ENCODE measurements at regions not wholly inside any gene's neighbourhood (a gene's known extent, or its start where the extent isn't known, plus 50 kb on each side); places are given as distances from the start of the nearest gene placed in this dataset.

DNA sequence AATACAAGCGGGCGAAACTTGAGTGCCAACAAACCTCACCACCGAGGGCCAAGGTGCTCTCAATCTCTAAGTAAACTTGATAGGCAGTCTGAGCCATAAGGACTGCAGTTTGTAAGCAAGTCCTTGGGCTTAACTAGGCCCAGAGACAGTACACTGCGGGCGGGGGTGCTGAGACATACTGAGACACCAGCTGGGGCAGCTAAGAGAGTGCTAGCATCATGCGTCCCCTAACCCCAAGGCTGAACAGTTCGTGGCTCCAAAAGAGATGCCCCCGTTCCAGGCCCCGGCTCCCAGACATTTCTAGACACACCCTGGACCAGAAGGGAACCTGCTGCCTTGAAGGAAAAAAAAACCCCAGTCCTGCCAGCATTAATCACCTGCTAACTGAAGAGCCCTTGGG, 126.8 kb upstream of the PRDX4 start:
- no peak for DNase-seq

GRCh38 chrX:23548164-23548563, 119.1 kb upstream of the PRDX4 start:
- no peak for DNase-seq

GRCh38 chrX:23552303-23552702, 115.0 kb upstream of the PRDX4 start:
- DNase-seq: no peak

DNA sequence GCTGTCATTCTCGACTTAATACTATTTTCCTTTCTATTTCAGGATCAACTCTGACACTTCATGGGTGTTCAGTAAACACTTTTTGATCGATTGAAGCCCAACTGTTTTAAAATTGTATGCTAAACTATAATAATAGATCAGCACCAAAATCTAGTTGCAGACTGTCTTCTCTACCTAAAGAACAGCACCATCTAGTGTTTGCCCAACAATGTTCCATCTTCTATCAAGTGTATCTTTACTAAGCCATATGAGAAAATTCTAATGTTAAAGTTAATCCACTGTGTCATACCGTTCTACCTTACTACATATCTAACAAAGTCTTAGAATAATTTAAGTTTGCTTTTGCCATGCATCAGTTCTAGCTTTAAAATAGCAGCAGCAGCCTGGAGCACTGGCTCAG, 113.0 kb upstream of the PRDX4 start:
- peak; percentile 27 for DNase-seq

DNA sequence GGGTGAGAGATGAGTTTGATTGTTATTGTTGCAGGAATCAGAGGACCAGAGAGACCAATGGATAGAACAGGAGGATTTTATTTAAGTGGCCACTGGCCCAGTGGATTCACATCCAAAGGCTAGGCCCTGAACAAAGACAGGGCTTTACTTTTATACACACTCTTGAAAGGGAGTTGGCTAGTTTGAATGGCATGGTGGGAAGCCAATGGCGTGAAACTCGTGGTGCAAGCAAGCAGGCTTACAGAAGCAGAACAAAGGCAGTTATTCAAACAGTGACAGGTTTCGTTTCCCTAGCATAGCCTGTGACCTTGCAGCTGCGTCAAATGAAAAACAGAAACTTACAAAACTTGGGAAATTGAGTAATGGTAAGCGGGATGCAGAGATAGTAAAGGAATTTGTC, 110.2 kb upstream of the PRDX4 start:
- DNase-seq: no peak

GRCh38 chrX:23559975-23560374, 107.3 kb upstream of the PRDX4 start:
- no peak for DNase-seq

GRCh38 chrX:23570674-23571343, 96.5 kb upstream of the PRDX4 start:
- no peak for DNase-seq

- no peak for DNase-seq
Observed at GRCh38 chrX:23575281-23575680, 92.0 kb upstream of the PRDX4 start.

DNA sequence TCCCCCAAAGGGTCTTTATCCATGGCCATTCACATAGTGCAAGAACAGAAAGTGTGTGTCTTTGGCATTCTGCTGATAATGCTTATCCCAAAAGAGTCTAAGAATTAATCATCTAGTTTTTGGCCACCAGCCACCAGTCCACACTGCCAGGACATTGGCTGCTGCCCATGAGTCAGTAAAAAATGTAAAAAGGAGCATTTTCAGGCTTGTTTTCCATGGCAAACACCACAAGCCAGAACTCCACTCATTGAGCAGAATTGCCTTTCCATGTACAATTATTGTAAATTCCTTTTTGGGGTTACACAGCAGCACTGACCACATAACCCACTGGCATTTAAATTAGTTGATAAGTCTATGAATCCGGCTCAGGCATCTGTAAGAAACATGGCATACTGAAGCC, 89.2 kb upstream of the PRDX4 start:
- DNase-seq: no peak

GRCh38 chrX:23589496-23589895, 77.8 kb upstream of the PRDX4 start:
- DNase-seq: no peak

DNA sequence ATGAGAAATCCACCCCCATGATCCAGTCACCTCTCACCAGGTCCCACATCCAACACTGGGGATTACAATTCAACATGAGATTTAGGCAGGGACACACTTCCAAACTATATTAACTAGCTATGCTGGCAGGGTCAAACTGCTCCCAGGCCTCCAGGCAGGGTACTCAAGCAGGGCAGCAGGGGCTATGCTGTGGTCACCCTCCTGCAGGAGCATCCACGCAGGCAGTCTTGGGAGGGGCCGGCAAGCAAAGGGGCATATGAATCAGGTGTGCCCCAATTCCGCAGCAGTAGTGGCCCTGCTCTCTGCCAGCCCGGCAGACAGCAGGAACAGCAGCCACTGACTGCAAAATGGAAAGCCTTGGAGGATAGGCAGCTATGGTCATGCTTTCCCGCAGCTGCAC, 74.6 kb upstream of the PRDX4 start:
- DNase-seq: no peak

- no peak for DNase-seq
Observed at GRCh38 chrX:23598575-23598974, 68.7 kb upstream of the PRDX4 start.

DNA sequence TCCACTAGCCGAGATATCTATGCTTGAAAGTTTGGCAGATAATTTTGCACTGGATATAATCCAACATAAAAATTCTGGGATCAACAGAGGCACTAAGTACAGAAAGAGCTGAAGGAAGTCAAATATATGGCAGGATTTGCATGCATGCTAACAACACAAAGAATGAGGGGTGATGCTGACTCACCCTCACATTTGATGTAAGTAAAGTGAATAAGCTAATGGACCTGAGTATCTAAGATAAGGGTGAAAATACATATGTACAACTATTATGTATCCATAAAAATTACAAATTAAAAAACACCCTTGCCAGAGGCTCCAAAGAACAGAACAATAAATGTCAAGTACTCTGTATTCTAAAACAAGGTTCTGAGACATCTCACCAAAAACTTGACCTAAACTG, 63.8 kb upstream of the PRDX4 start:
- DNase-seq: no peak

DNA sequence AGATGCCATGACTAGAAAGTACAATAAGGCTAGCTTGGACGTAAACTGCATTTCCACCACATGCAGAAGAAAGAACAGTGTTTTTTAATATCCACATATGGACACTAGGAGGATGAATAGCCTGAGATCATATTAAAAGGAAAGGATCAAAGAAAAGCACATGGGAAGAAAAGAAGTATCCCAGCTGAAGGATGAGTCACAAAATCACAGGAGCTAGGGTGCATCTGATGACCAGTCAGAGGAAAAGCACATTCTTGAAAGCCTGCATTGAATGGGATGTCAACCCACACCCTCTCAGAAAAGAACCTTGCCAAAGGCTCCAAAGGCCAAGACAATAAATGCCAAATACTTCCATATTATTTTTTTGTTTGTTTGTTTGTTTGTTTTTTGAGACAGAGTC, 56.8 kb upstream of the PRDX4 start:
- no peak for DNase-seq

DNA sequence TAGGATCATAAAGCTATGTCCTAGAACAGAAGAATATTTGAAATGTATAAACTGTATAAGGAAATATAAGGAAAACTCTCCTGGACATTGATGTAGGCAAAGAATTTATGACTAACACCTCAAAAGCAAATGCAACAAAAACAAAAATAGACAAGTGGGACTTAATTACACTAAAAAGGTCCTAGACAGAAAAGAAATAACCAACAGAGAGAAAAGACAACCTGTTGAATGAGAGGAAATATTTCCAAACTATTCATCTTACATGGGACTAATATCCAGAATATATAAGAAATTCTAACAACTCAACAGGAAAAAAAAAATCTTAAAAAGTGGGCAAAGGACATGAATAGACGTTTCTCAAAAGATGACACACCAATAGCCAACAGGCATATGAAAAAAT, 54.4 kb upstream of the PRDX4 start:
- no peak for DNase-seq

GRCh38 chrX:23616361-23616760, 50.9 kb upstream of the PRDX4 start:
- DNase-seq: no peak
